ENCODE measurements at regions not wholly inside any gene's neighbourhood (a gene's known extent, or its start where the extent isn't known, plus 50 kb on each side); places are given as distances from the start of the nearest gene placed in this dataset.

DNA sequence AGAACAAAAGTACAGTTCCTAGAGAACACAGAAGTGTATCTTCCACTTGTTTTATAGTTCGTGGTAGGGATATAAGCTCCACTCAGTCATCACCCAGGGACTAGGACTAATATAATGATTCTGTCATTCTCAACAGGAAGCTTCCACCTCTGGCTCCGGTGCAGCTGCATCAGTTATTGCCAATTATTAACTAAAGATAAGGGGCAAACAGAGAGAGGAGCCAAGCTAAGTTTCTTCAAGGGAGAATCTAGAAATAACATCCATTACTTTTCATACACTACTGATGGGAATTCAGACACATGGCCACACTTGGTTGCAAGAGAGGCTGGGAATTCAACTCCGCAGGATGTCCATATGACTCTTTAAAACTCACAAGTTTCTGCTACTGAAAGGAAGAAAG is 917.9 kb downstream of the OLFM4 start:
- Mint-ChIP-seq H3K27me3 (no peaks in the 10 kb centered on the region), H3K4me1 (no peaks in the 10 kb centered on the region), H3K36me3 (no peaks in the 10 kb centered on the region), H3K27ac (no peak overlapping the region), H3K9me3 (peaks cover 1 to 15% (median 5%) of the 10 kb centered on the region in 11 donors), H3K4me3 (no peak overlapping the region)
- Histone ChIP-seq H3K27me3 (ENCODE audit: control insufficient read depth in 2 of 2, insufficient read depth in 2 of 2, low read length in 2 of 2) (no peaks in the 10 kb centered on the region), H3K36me3 (ENCODE audit: control insufficient read depth in 2 of 3, insufficient read depth in 3 of 3, low read length in 3 of 3) (no peaks in the 10 kb centered on the region), H3K27ac (ENCODE audit: low read depth, low read length) (no peak overlapping the region), H3K4me3 (ENCODE audit: low read length) (no peak overlapping the region), H3K9me3 (ENCODE audit: control insufficient read depth in 2 of 3, low read length in 3 of 3) (peaks cover 0 to 4% (median 0%) of the 10 kb centered on the region in 3 experiments), H3K4me1 (ENCODE audit: control insufficient read depth in 2 of 2, insufficient read depth in 2 of 2, low read length in 2 of 2) (no peaks in the 10 kb centered on the region)
- POLR2A ChIA-PET = no interaction called here
- intact Hi-C loops (cut with micrococcal nuclease) = no loop called here
- DNase-seq (no peak), ATAC-seq (no peak)
- CTCF ChIA-PET = no interaction called here

- Histone ChIP-seq H3K4me1 (ENCODE audit: control insufficient read depth in 2 of 2, insufficient read depth in 2 of 2, low read length in 2 of 2) (no peaks in the 10 kb centered on the region), H3K27me3 (ENCODE audit: control insufficient read depth in 2 of 2, insufficient read depth in 2 of 2, low read length in 2 of 2) (no peaks in the 10 kb centered on the region), H3K9me3 (ENCODE audit: control insufficient read depth in 2 of 3, low read length in 3 of 3) (no peaks in the 10 kb centered on the region), H3K36me3 (ENCODE audit: control insufficient read depth in 2 of 3, insufficient read depth in 3 of 3, low read length in 3 of 3) (no peaks in the 10 kb centered on the region), H3K4me3 (ENCODE audit: low read length) (no peak overlapping the region), H3K27ac (ENCODE audit: low read depth, low read length) (no peak overlapping the region)
- no peak for DNase-seq
- H3K4me1 Mint-ChIP-seq = no peaks in the 10 kb centered on the region
- no peaks in the 10 kb centered on the region for H3K36me3 Mint-ChIP-seq
- no peak for ATAC-seq
- ChIA-PET POLR2A (no interaction called here), CTCF (no interaction called here)
- H3K9me3 Mint-ChIP-seq = peaks cover 0 to 21% (median 5%) of the 10 kb centered on the region in 11 donors
- intact Hi-C loops (cut with micrococcal nuclease) = no loop called here
- H3K4me3 Mint-ChIP-seq = no peak overlapping the region
- H3K27ac Mint-ChIP-seq = no peak overlapping the region
- no peaks in the 10 kb centered on the region for H3K27me3 Mint-ChIP-seq
These were observed 924.6 kb downstream of the OLFM4 start for GRCh38 chr13:53953183-53953582.
